ENCODE measurements at regions not wholly inside any gene's neighbourhood (a gene's known extent, or its start where the extent isn't known, plus 50 kb on each side); places are given as distances from the start of the nearest gene placed in this dataset.

GRCh38 chr9:31255211-31255610, 1129.2 kb upstream of the ACO1 start:
- TF ChIP-seq EZH2 (IDR thresholded peaks at IDR 0.05; ENCODE audit: low read depth), result no peak
- no peak for TF ChIP-seq CTCF (conservative IDR thresholded peaks at IDR 0.05)
- intact Hi-C loops (cut with micrococcal nuclease; ENCODE audit: unreplicated experiment), result no loop called here
- Histone ChIP-seq H3K27ac (no peak overlapping the region), H3K79me2 (ENCODE audit: low read depth) (no peaks in the 10 kb centered on the region), H3K4me1 (replicated peaks; ENCODE audit: insufficient read depth) (no peaks in the 10 kb centered on the region), H4K20me1 (ENCODE audit: insufficient read depth) (no peaks in the 10 kb centered on the region), H3F3A (ENCODE audit: insufficient read depth, low read depth) (no peaks in the 10 kb centered on the region), H3K9me3 (ENCODE audit: insufficient read depth, low read depth) (no peaks in the 10 kb centered on the region), H3K9me2 (ENCODE audit: insufficient read depth) (0 out of 2 replicates have a peak, but pooled peaks cover 2% of the 10 kb centered on the region), H3K27me3 (ENCODE audit: insufficient read depth, low read depth) (no peaks in the 10 kb centered on the region), H2AFZ (no peak overlapping the region), H3K4me3 (no peak overlapping the region), H3K36me3 (ENCODE audit: low read depth) (no peaks in the 10 kb centered on the region), H3K4me2 (no peak overlapping the region)
- ChIA-PET POLR2A (ENCODE audit: unreplicated experiment) (no interaction called here), CTCF (no interaction called here)
- no TSS peak for BruUV-seq (replicated peaks)
- DNase-seq, result no peak

DNA sequence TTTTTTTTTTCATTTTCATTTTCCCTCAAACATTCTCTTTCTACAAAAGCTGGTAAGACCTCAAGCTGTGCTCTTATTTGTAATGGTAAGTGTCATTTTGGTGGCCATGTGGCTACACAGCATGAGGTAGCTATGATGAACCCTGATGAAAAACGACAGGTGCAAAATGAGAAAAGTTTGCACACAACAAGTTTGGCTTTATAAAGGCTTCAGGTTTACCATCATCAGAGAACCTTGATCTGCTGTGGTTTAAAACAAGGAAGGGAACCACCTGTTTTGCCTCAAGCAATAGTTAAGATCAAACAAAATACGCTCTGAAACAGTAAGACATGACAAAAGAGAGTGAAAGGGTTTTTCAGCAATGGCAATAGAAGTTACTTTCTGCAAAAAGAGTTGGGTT, 1124.6 kb upstream of the ACO1 start:
- H3K79me2 ChIP-seq (ENCODE audit: low read depth), result no peaks in the 10 kb centered on the region
- TF ChIP-seq CTCF (conservative IDR thresholded peaks at IDR 0.05) (no peak), EZH2 (IDR thresholded peaks at IDR 0.05; ENCODE audit: low read depth) (no peak)
- intact Hi-C loops (cut with micrococcal nuclease; ENCODE audit: unreplicated experiment), result no loop called here
- no peaks in the 10 kb centered on the region for H3K9me3 ChIP-seq (ENCODE audit: insufficient read depth, low read depth)
- H3K36me3 ChIP-seq (ENCODE audit: low read depth), result no peaks in the 10 kb centered on the region
- ChIA-PET CTCF (no interaction called here), POLR2A (ENCODE audit: unreplicated experiment) (no interaction called here)
- no peaks in the 10 kb centered on the region for H4K20me1 ChIP-seq (ENCODE audit: insufficient read depth)
- H3K9me2 ChIP-seq (ENCODE audit: insufficient read depth), result 0 out of 2 replicates have a peak, but pooled peaks cover 3% of the 10 kb centered on the region
- H3K27me3 ChIP-seq (ENCODE audit: insufficient read depth, low read depth), result no peaks in the 10 kb centered on the region
- DNase-seq, result no peak
- no peaks in the 10 kb centered on the region for H3K4me1 ChIP-seq (replicated peaks; ENCODE audit: insufficient read depth)
- H2AFZ ChIP-seq, result no peak overlapping the region
- no TSS peak for BruUV-seq (replicated peaks)
- H3K4me3 ChIP-seq, result no peak overlapping the region
- H3K27ac ChIP-seq, result no peak overlapping the region
- H3K4me2 ChIP-seq, result no peak overlapping the region
- no peaks in the 10 kb centered on the region for H3F3A ChIP-seq (ENCODE audit: insufficient read depth, low read depth)

- Histone ChIP-seq H3K4me3 (no peak overlapping the region), H3K9me2 (ENCODE audit: insufficient read depth) (no peaks in the 10 kb centered on the region), H3K36me3 (ENCODE audit: low read depth) (no peaks in the 10 kb centered on the region), H3K4me1 (replicated peaks; ENCODE audit: insufficient read depth) (peaks cover 16% of the 10 kb centered on the region), H4K20me1 (ENCODE audit: insufficient read depth) (no peaks in the 10 kb centered on the region), H3K4me2 (peak overlapping the region; percentile 18; the same call in 1 of the 2 replicates), H3K27me3 (ENCODE audit: insufficient read depth, low read depth) (no peaks in the 10 kb centered on the region), H3F3A (ENCODE audit: insufficient read depth, low read depth) (peaks cover 4% of the 10 kb centered on the region; the same call in 1 of the 2 replicates), H3K9me3 (ENCODE audit: insufficient read depth, low read depth) (no peaks in the 10 kb centered on the region), H2AFZ (no peak overlapping the region), H3K27ac (peak overlapping the region; percentile 85), H3K79me2 (ENCODE audit: low read depth) (no peaks in the 10 kb centered on the region)
- no TSS peak for BruUV-seq (replicated peaks)
- POLR2A ChIA-PET (ENCODE audit: unreplicated experiment), result no interaction called here
- intact Hi-C loops (cut with micrococcal nuclease; ENCODE audit: unreplicated experiment), result no loop called here
- CTCF ChIA-PET, result no interaction called here
- DNase-seq, result peak; percentile 5 to 64
- TF ChIP-seq EZH2 (IDR thresholded peaks at IDR 0.05; ENCODE audit: low read depth) (no peak), CTCF (conservative IDR thresholded peaks at IDR 0.05) (no peak)
These were observed 1111.8 kb upstream of the ACO1 start for GRCh38 chr9:31272456-31273295.

Measured in PC-9 (cell line).